ENCODE measurements at regions not wholly inside any gene's neighbourhood (a gene's known extent, or its start where the extent isn't known, plus 50 kb on each side); places are given as distances from the start of the nearest gene placed in this dataset.

DNA sequence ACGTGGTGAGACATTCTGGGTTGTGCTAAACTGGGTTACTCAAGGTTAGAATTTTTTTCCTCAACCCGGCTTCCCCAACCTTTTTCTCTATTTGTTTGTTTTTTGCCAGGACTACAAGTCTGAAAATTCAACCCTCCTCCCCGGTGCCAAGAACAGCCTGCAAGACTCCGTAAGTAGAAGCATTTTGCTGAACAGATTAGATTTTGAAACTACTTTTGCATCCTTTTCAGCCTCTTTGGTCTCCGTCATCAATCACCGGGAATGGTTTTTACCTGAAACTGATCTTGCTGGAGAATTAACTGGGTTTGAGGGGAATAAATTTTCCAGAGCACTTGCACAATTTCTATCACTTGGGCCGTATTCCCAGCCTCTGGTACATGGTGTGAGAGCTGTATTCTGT, 501.2 kb upstream of the EEF2KMT start:
- TF ChIP-seq POLR2A (IDR thresholded peaks at IDR 0.05), result no peak
- TF ChIP-seq, protein P1, sequence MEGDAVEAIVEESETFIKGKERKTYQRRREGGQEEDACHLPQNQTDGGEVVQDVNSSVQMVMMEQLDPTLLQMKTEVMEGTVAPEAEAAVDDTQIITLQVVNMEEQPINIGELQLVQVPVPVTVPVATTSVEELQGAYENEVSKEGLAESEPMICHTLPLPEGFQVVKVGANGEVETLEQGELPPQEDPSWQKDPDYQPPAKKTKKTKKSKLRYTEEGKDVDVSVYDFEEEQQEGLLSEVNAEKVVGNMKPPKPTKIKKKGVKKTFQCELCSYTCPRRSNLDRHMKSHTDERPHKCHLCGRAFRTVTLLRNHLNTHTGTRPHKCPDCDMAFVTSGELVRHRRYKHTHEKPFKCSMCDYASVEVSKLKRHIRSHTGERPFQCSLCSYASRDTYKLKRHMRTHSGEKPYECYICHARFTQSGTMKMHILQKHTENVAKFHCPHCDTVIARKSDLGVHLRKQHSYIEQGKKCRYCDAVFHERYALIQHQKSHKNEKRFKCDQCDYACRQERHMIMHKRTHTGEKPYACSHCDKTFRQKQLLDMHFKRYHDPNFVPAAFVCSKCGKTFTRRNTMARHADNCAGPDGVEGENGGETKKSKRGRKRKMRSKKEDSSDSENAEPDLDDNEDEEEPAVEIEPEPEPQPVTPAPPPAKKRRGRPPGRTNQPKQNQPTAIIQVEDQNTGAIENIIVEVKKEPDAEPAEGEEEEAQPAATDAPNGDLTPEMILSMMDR (IDR thresholded peaks at IDR 0.05 in 8 of 11, conservative IDR thresholded peaks at IDR 0.05 in 3 of 11), result no peak
